AG08396 (cell line): ENCODE measurements at regions not wholly inside any gene's neighbourhood (a gene's known extent, or its start where the extent isn't known, plus 50 kb on each side); places are given as distances from the start of the nearest gene placed in this dataset.

ENCODE experiments used
- DNase-seq: peaks from one replicate; pipeline ENCODE4 v3.0.0; 2012; ENCODE audit warnings: low spot score, mixed read lengths

GRCh38 chr2:128401680-128402079 is 83.0 kb upstream of the HS6ST1 start:
- no peak for DNase-seq

DNA sequence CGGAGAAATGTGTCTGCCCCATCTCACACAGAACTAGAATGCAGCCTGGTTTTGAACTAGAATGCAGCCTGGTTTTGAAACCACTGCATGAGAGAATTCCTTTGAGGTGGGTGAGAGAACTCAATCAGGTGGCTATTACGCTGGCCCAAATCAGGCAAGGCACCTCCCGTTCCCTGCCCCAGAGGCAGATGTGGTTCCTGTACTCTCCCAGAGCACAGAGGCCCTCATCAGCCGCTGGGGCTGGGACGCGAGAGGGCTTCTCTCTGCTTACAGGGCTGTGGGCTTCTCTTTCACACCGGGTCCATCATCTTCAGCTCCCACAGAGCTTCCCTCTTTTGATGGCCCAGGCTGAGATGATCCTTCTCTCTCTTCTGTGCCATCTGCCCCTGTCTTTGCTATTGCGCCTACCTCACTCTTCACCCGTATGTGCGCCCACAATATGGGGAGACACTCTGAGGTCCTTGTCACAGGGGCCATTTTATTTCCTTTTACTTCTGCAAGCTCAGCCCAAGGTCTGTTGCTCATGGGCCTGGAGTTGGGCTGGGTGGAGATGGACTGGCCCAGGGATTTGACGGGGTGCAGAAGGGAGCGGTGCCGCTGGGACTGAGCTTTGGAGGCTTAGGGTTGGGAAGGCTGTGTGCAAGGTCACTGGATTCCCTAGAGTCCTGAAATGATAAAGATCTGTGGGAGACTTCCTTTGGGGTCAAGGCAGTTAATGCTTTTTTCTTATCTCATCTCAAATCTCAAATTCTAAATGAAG is 84.4 kb upstream of the HS6ST1 start:
- no peak for DNase-seq

DNA sequence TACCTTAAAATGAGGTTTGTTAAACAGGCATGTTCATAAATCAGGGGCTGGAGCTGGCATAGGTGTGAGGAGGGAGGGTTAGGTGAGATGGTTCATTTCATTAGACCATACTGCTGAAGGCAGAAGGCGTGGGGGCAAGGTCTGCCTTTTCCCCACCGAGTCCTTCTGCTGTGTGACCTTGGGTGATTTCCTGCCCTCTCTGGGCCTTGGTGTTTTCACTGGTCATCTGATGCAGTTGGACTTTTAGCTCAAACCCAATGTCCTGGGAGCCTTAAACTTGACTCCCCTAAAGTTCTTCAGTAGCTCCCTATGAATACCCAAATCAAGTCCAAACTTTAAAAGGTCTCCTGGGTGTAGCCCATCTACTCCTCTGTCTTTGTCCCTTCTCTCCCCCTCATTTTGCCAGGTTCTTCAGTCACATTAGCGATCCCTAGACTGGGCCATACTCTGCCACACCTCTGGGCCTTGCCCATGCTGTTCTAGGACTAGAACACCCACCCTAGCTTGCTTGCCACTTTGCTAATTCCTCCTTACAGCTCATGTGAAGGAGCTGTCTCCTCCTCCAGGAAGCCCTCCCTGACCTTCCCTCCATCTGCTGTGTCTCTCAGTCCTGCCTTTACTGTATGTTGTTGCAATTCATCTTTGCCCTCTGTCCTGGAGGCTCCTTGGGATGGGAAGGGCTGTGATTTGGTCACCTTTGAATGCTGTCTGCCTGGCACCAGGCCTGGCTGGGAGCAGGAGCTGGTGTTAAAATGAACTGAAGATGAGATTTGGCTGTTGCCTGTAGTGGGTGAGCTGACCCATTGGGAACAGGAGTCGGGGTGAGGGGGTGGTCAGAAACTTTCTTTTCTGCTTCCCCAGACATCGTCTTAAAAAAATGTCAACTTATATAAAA is 85.4 kb upstream of the HS6ST1 start:
- no peak for DNase-seq

DNA sequence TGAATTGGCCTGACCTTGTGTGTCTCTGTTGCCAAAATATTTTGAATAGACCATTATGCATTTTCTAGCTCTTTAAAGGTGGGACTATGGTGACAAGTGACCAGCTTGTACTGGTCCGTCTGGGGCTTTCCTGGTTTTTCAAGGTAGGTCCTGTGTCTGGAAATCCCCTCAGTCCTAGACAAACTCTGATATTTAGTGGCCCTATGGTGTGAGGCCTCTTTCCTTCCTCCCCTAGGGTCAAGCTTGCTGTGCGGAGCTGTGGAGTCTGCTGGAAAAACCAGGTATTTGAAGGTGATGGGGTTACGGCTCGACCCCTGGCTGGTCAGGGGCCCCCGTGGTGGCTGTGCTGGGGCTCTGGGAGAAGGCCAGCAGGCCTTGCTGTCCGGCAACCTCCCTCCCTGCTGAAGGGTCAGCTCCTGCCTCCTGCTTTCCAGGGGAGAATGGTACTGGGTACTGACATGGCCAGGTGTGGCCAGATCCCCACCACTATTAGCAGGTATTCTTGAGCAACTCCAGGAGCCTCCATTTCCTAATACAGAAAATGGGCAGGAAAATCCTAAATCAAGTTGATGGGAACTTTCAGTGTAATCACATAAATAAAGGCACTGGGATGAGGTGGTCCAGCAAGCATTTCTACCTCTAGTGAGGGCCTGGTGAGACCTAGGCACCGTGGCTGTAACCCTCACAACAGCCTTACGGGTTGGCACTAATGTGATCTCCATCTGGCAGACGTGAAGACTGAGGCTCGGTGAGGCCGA is 86.2 kb upstream of the HS6ST1 start:
- DNase-seq = no peak

GRCh38 chr2:128405467-128405900 is 86.8 kb upstream of the HS6ST1 start:
- no peak for DNase-seq

DNA sequence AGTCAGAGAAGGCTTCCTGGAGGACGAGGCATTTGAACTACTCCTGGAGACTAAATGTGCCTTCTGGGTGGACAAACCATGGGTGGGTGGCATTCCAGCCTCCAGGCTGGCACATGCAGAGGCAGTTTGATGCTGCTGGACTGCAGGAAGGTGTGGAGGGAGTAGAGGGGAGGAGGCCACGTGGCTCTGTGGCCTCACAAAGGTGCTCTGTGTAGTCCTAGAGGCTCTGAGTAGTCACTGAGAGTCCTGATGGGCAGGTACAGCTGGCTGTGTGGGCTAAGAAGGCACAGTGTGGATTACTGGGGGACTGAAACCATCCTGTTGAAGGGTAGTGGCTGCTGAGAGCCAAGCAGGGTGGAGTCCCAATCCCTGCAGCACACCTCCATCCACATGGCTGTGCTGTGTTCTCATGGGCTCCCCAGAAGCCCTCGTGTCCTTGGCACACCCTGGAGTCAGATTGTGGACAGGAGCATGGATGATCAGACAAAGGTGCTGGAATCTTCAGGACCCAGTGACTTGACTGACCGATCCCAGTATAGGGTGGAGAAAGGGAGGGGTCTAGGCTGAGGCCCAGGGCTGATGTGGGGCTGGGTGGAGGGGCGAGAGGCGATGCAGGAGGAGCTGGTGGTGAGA is 87.4 kb upstream of the HS6ST1 start:
- no peak for DNase-seq

DNA sequence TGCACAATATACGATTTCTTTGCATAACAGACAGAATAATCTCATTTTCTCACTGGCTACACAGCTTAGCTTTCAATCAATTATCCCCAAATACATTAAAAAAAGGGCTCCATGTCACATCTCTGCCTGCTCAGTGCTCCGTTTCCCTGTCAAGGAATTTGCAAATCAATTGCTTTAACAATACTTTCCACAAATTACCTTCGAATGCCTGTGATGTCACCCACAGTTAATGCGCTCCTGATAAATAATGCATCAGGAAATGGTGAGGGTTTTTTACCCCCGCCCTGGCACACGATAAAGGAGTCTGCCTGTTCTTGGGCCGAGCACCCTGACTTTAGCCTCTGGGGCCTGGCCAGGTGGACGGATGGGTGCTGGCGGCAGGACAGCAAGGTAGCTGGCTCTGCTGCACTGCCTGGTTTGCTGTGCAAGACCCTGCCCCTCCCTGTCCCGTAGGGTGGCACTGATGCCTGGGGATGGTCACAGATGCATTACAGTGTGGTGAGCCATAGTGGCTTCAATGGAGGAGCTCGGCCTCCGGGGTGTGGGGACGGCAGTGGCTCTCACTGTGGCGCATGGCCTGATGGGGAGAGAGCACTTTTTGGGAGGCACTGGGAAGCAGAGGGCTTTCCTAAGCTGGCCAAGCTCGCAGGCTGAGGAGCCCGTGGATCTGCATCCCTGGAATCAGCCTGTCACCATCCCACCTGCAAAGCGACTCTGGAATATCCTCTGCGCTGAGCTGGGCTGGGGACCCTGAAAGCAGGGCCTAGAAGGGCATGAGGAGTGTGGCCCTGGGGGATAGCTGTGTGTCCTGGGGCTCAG is 88.3 kb upstream of the HS6ST1 start:
- no peak for DNase-seq

DNA sequence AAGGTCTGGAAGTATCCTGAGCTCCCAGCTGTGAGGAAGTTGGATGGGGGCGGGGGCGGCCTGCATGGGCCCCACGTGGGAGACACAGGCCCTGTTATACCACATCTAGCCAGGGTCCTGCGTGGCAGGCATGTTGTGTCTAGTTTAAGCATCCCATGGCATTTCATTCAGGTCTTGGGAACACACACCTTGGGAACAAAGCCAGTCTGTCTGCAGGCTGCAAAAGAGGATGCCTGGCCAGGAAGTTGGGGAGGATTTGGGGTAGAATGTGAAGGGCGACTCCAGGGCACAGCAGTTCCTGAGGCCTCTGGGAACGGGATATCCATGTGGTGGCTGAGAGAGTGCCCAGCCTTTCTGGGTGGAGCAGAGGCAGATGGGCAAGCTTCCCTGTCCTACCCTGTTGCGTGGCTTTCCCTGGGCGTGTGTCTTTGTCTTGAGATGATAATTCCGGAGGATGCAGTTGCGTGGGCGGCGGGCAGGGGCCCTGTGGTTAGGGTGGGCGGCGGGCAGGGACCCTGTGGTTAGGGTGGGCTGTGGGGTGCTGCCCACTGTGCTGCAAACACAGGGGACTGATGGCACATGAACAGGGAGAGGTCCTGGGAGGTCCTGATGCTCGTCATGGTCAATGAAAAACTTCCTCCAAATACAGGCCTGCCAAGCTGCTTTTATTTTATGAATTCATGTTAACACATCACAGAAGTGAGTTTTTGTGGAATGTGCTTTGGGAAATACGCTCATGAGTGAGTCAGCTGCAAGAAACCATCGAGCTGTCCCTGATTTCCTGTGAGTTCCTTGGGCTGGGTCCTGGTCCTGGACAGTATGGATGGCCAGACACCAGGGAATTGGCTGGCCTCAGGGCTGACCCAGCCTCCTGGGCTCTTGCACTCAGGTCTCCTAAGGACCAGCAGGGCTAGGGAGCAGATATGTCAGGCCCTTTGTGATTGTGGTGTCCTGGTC is 90.0 kb upstream of the HS6ST1 start:
- peak; percentile 82 for DNase-seq

DNA sequence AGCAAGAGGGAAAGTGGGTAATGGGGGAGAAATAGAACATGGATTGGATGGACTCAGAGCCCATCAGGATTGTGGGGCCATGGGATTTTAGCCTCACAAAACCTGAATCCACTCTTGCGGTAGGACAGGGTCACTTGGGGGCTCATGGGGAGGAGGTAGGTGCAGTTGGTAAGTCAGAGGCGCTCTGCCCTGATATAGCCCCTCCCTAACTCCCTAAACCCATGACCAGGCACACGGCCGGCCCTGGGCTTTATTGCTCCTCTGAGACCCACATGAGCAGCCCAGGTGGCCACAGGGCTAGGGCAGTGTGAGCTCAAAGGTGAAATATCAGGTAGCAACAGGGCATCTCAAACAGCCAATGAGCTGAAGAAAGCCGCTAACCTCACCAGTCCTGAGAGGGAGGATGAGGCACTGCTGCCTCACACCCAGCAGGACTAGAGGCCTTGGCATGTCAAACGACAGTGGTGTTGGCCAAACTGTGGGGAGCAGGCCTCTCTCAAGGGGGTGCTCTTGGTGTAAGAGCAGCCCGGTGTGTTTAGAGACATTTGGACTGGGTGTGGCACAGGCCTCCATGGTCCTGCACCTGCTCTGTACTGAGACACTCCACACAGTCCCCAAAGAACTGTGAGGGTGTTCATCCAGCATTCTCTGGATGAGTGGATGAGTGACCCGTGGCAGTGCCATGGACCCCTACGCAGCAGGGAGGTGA is 90.8 kb upstream of the HS6ST1 start:
- DNase-seq = no peak

- no peak for DNase-seq
Measured at GRCh38 chr2:128410035-128410757, 91.5 kb upstream of the HS6ST1 start.

DNA sequence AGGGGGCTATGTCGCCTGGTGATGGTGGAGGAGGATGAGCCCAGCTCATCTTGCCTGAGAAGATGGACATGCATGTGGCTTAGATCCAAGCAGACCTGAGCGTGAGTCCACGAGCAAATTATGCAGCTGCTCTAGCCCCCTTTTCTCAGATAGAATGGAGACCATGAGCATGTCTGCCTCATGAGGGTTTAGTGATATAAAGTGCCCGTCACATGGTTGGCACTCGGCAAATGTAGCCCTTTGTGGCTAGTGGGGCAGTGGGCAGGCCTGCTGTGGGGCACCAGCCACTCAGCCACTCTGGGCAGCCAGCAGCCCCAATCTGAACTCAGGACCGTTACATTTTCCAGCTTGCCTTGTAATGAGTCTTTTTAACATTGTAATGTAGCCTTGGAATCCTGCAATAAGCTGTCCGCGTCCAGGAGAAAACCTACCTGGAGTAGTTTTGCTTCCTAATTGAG is 92.1 kb upstream of the HS6ST1 start:
- DNase-seq = no peak

GRCh38 chr2:128411431-128411830 is 92.8 kb upstream of the HS6ST1 start:
- no peak for DNase-seq

- no peak for DNase-seq
Measured at GRCh38 chr2:128412181-128412871, 93.7 kb upstream of the HS6ST1 start.

DNA sequence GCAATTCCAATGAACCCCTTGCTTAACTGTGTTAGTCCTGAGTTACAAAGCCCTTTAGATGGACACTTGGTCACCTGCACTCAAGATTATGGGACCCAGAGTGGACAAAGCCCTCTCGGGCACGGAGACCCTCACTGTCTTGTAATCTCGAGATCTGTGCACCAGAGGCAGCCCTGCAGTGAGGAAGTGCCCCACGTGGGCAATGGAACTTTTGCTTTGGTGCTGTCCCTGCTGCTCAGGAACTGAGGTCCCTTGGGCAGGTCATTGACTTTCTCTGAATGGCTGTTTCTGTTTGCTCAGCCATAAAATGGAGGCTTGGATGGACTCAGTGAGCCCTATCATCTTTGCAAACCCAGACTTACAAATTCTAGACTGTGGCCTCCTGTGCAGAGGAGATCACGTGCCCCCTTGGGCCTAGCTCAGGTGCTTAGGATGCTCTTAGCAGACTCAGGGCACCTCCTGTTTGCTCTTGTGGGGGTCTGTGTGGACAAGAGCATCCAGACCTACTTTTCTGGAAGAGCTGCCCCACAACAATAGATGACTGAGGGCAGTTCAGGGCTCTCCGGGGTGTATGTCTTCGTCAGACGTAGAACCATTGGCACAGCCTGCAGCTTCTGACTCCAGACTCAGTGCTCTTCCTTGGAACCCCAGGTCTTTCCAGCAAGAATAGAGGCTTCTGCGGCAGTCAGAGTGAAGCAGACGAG is 94.5 kb upstream of the HS6ST1 start:
- no peak for DNase-seq

DNA sequence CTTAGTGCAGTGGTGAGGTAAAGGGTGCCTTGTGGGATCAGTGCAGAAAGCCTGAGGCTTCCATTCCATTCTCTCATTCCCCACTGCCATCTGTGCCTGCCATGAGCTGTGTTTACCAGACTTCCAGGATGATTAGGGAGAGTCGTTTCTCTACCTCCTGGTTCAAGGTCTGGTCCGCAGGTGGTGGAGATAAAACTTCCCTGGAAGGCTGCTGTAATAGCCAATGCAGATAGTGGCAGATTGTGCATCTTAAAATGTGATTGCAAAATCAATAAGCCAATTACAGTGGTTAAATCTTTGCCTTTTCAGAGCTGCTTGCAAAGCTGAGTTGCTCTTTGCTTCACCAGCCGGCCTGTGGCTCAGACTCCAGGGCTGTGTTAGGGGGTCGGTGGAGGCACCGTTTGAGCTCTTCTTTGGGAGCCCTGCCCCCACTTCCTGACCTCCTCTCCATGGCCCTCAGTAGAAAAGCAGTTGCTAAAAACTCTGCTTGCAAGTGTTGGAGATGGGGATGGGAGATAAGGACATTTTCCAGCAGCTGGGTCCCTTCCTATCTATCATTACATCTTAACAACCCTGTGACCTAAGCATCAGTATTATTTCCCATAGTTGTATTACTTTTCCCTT is 95.2 kb upstream of the HS6ST1 start:
- DNase-seq = no peak

- no peak for DNase-seq
Measured at GRCh38 chr2:128414351-128414750, 95.7 kb upstream of the HS6ST1 start.
